ENCODE measurements at regions not wholly inside any gene's neighbourhood (a gene's known extent, or its start where the extent isn't known, plus 50 kb on each side); places are given as distances from the start of the nearest gene placed in this dataset.

- Histone ChIP-seq H3K9me3 (ENCODE audit: low read depth) (no peaks in the 10 kb centered on the region), H3K4me1 (ENCODE audit: low read depth) (no peaks in the 10 kb centered on the region), H3K36me3 (no peaks in the 10 kb centered on the region), H3K27me3 (no peaks in the 10 kb centered on the region), H3K4me3 (no peak overlapping the region), H3K27ac (no peak overlapping the region)
- no peak for DNase-seq (ENCODE audit: low read depth in 1 of 2, low spot score in 1 of 2)
- TF ChIP-seq, protein P1, sequence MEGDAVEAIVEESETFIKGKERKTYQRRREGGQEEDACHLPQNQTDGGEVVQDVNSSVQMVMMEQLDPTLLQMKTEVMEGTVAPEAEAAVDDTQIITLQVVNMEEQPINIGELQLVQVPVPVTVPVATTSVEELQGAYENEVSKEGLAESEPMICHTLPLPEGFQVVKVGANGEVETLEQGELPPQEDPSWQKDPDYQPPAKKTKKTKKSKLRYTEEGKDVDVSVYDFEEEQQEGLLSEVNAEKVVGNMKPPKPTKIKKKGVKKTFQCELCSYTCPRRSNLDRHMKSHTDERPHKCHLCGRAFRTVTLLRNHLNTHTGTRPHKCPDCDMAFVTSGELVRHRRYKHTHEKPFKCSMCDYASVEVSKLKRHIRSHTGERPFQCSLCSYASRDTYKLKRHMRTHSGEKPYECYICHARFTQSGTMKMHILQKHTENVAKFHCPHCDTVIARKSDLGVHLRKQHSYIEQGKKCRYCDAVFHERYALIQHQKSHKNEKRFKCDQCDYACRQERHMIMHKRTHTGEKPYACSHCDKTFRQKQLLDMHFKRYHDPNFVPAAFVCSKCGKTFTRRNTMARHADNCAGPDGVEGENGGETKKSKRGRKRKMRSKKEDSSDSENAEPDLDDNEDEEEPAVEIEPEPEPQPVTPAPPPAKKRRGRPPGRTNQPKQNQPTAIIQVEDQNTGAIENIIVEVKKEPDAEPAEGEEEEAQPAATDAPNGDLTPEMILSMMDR (IDR thresholded peaks at IDR 0.05; ENCODE audit: low read depth, low read length) = no peak
Measured at GRCh38 chr7:54874804-54875203, 115.8 kb upstream of the SEC61G start.

GRCh38 chr7:54877683-54878082 is 118.7 kb upstream of the SEC61G start:
- Histone ChIP-seq H3K27ac (no peak overlapping the region), H3K4me3 (no peak overlapping the region), H3K4me1 (ENCODE audit: low read depth) (no peaks in the 10 kb centered on the region), H3K27me3 (no peaks in the 10 kb centered on the region), H3K9me3 (ENCODE audit: low read depth) (no peaks in the 10 kb centered on the region), H3K36me3 (no peaks in the 10 kb centered on the region)
- peak in 1 of 2 donors; percentile 16 for DNase-seq (ENCODE audit: low read depth in 1 of 2, low spot score in 1 of 2)
- TF ChIP-seq, protein P1 (IDR thresholded peaks at IDR 0.05; ENCODE audit: low read depth, low read length) = no peak

DNA sequence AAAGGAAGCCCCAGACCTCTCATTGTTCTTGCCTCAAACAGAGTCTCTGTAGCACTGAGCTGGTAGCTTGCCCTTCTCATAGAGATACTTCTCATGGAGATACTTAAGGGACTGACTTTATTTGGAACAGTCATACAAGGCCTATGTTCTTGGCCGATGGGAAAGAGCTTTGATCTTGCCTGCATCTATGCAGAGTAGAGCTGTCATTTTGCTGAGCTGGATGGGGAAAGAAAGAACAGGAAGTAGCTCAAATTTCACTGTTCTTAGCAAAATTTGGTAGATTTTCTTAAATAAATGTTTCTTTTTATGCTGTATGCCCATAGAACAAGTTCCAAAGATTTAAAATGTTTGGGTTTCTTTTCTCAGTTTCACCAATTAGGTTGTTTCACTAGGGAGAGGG is 119.3 kb upstream of the SEC61G start:
- TF ChIP-seq, protein P1 (IDR thresholded peaks at IDR 0.05; ENCODE audit: low read depth, low read length) = no peak
- DNase-seq (ENCODE audit: low read depth in 1 of 2, low spot score in 1 of 2) = peak in 1 of 2 donors; percentile 11
- Histone ChIP-seq H3K9me3 (ENCODE audit: low read depth) (no peaks in the 10 kb centered on the region), H3K27ac (no peak overlapping the region), H3K4me3 (no peak overlapping the region), H3K36me3 (no peaks in the 10 kb centered on the region), H3K4me1 (ENCODE audit: low read depth) (no peaks in the 10 kb centered on the region), H3K27me3 (no peaks in the 10 kb centered on the region)

GRCh38 chr7:54879776-54880175 is 120.8 kb upstream of the SEC61G start:
- TF ChIP-seq, protein P1 (IDR thresholded peaks at IDR 0.05; ENCODE audit: low read depth, low read length) = no peak
- Histone ChIP-seq H3K27ac (no peak overlapping the region), H3K4me3 (no peak overlapping the region), H3K9me3 (ENCODE audit: low read depth) (no peaks in the 10 kb centered on the region), H3K4me1 (ENCODE audit: low read depth) (no peaks in the 10 kb centered on the region), H3K27me3 (no peaks in the 10 kb centered on the region), H3K36me3 (no peaks in the 10 kb centered on the region)
- DNase-seq (ENCODE audit: low read depth in 1 of 2, low spot score in 1 of 2) = no peak

DNA sequence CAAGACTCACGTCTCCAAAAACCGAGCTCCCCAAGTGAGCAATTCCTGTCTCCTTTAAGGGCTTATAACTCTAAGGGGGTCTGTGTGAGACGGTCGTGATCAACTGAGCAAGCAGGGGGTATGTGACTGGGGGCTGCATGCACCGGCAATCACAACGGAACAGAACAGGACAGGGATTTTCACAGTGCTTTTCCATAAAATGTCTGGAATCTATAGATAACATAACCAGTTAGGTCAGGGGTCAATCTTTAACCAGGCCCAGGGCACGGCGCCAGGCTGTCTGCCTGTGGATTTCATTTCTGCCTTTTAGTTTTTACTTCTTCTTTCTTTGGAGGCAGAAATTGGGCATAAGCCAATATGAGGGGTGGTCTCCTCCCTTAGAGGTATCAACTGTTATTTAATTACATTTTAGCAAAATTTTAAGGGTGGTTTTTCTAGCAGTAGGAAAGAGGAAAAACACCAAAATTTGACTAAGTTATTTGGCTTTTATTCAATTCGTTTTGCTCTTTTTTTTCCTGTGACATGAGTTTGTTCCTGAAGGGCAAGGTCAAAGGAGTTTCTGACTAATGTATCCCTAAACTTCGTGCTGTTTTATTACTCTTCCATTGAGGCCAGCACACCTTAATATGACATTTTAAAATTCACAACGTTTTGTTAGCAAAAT is 121.4 kb upstream of the SEC61G start:
- Histone ChIP-seq H3K9me3 (ENCODE audit: low read depth) (no peaks in the 10 kb centered on the region), H3K27ac (no peak overlapping the region), H3K27me3 (no peaks in the 10 kb centered on the region), H3K36me3 (no peaks in the 10 kb centered on the region), H3K4me1 (ENCODE audit: low read depth) (no peaks in the 10 kb centered on the region), H3K4me3 (no peak overlapping the region)
- no peak for DNase-seq (ENCODE audit: low read depth in 1 of 2, low spot score in 1 of 2)
- TF ChIP-seq, protein P1 (IDR thresholded peaks at IDR 0.05; ENCODE audit: low read depth, low read length) = no peak

All from cardiac muscle cell (in vitro differentiated cells and primary cell).